ENCODE measurements at regions not wholly inside any gene's neighbourhood (a gene's known extent, or its start where the extent isn't known, plus 50 kb on each side); places are given as distances from the start of the nearest gene placed in this dataset.

- Histone ChIP-seq H3K36me3 (no peaks in the 10 kb centered on the region), H3K27me3 (no peaks in the 10 kb centered on the region), H3K27ac (no peak overlapping the region), H3K4me3 (no peak overlapping the region), H3K4me1 (peaks cover 4 to 8% of the 10 kb centered on the region in 2 donors), H3K9me3 (no peaks in the 10 kb centered on the region)
- no peak for TF ChIP-seq CTCF (IDR thresholded peaks at IDR 0.05)
- no peak for DNase-seq
- intact Hi-C loops (cut with DNase I): no loop called here
- ATAC-seq: no peak
Measured at GRCh38 chr2:9707611-9708160, 76.9 kb upstream of the YWHAQ start.

DNA sequence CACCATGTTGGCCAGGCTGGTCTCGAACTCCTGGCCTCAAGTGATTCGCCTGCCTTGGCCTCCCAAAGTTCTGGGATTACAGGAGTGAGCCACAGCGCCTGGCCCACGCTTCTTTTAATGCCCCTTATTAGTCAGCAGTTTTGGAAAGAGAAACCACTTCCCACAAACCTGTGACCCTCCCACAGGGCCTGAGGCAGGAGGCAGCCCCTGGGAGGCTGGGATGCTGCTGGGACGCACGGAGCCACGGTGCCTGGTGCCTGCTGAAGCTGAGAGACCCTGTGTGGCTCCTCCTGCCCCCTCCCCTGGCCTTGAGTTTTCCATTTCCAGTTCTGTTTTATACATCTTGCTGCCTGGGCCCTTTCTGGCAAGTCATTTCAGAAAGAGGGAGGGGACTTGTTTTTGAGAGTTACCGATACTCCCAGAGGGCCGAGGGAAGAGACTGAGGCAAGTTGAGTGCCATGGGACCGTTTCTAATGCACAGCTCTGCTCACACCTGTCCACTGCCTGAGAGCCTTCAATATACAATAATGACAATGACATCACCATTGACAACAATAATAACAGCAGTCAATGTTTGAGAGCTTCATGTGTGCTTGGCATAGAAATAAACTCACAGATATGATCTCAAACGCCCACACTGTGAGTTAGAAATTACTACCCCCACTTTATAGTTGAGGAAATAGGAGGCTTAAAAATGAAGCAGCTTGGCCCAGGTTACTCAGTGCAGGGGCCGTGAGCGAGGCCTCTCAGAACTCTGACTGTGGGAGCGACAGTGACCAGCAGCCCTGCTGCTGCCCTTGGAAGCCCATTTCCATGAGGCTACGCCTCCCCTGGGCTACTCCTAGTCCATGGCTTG is 78.1 kb upstream of the YWHAQ start:
- H3K27ac ChIP-seq: no peak overlapping the region
- H3K27me3 ChIP-seq: no peaks in the 10 kb centered on the region
- DNase-seq (no peak), ATAC-seq (no peak)
- TF ChIP-seq CTCF (IDR thresholded peaks at IDR 0.05): no peak
- peaks cover 0 to under 1% of the 10 kb centered on the region in 2 donors for H3K4me1 ChIP-seq
- H3K4me3 ChIP-seq: no peak overlapping the region
- no peaks in the 10 kb centered on the region for H3K36me3 ChIP-seq
- no peaks in the 10 kb centered on the region for H3K9me3 ChIP-seq
- intact Hi-C loops (cut with DNase I): no loop called here

GRCh38 chr2:9709539-9710285 is 78.9 kb upstream of the YWHAQ start:
- Histone ChIP-seq H3K4me3 (no peak overlapping the region), H3K4me1 (no peaks in the 10 kb centered on the region), H3K36me3 (no peaks in the 10 kb centered on the region), H3K27ac (no peak overlapping the region), H3K9me3 (no peaks in the 10 kb centered on the region), H3K27me3 (no peaks in the 10 kb centered on the region)
- no peak for ATAC-seq
- no peak for DNase-seq
- intact Hi-C loops (cut with DNase I): no loop called here
- no peak for TF ChIP-seq CTCF (IDR thresholded peaks at IDR 0.05)

DNA sequence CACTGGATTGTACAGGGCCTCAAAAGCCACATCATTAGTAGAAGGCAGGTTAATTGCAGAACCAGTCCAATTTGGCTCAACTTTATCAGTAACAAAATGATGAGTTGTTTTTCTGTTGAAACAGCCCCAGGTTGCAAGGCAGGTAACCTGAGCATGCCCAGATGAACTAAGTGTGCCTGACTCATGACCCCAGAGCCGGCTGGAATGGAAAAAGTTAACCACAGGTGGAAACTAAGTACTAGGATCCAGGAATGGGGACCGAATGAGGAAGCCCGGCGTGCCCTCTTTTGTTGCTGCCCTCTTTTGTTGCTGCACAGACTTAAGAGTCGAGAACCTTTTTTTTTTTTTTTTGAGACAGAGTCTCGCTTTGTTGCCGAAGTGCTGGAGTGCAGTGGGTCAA is 79.5 kb upstream of the YWHAQ start:
- DNase-seq (no peak), ATAC-seq (no peak)
- no peaks in the 10 kb centered on the region for H3K27me3 ChIP-seq
- intact Hi-C loops (cut with DNase I): no loop called here
- TF ChIP-seq CTCF (IDR thresholded peaks at IDR 0.05): no peak
- no peaks in the 10 kb centered on the region for H3K9me3 ChIP-seq
- H3K4me1 ChIP-seq: no peaks in the 10 kb centered on the region
- H3K36me3 ChIP-seq: no peaks in the 10 kb centered on the region
- no peak overlapping the region for H3K4me3 ChIP-seq
- no peak overlapping the region for H3K27ac ChIP-seq

- Histone ChIP-seq H3K27me3 (no peaks in the 10 kb centered on the region), H3K4me3 (no peak overlapping the region), H3K9me3 (no peaks in the 10 kb centered on the region), H3K27ac (no peak overlapping the region), H3K36me3 (no peaks in the 10 kb centered on the region), H3K4me1 (no peaks in the 10 kb centered on the region)
- DNase-seq (no peak), ATAC-seq (no peak)
- intact Hi-C loops (cut with DNase I): no loop called here
- TF ChIP-seq CTCF (IDR thresholded peaks at IDR 0.05): no peak
Measured at GRCh38 chr2:9712263-9712662, 81.5 kb upstream of the YWHAQ start.

All from left lung (tissue), 4 donors.